ENCODE measurements at regions not wholly inside any gene's neighbourhood (a gene's known extent, or its start where the extent isn't known, plus 50 kb on each side); places are given as distances from the start of the nearest gene placed in this dataset.

GRCh38 chr1:29849038-29849750 lies 612.9 kb downstream of the PTPRU start:
- TF ChIP-seq RAD21 (conservative IDR thresholded peaks at IDR 0.05) (peak; percentile 46), CTCF (IDR thresholded peaks at IDR 0.05; ENCODE audit: poor library complexity, severe bottlenecking) (peak; percentile 50), REST (IDR thresholded peaks at IDR 0.05; ENCODE audit: borderline replicate concordance) (no peak), MXI1 (conservative IDR thresholded peaks at IDR 0.05; ENCODE audit: poor library complexity, severe bottlenecking) (no peak), EP300 (conservative IDR thresholded peaks at IDR 0.05; ENCODE audit: poor library complexity, severe bottlenecking) (no peak), TAF1 (IDR thresholded peaks at IDR 0.05; ENCODE audit: low read depth) (no peak), EZH2 (IDR thresholded peaks at IDR 0.05; ENCODE audit: borderline replicate concordance, insufficient read depth, low read length, poor library complexity, severe bottlenecking) (no peak), POLR2AphosphoS5 (IDR thresholded peaks at IDR 0.05) (no peak)

Measured in neural cell (in vitro differentiated cells).